ENCODE measurements at regions not wholly inside any gene's neighbourhood (a gene's known extent, or its start where the extent isn't known, plus 50 kb on each side); places are given as distances from the start of the nearest gene placed in this dataset.
"Not testable (repeated sequence)": the region's sequence is repeated elsewhere in the genome, so short reads cannot be mapped to it uniquely, and the experiment has no call there.

- no peaks in the 10 kb centered on the region for H3K27me3 ChIP-seq (ENCODE audit: insufficient read depth in 3 of 3, low read length in 2 of 3)
- no peak overlapping the region for H3K27ac ChIP-seq
- ATAC-seq (no peak), DNase-seq (no peak)
- H3K4me1 ChIP-seq, result no peaks in the 10 kb centered on the region
- no peak overlapping the region for H3K4me3 ChIP-seq
- no peak for TF ChIP-seq CTCF (IDR thresholded peaks at IDR 0.05)
- H3K9me3 ChIP-seq, result no peaks in the 10 kb centered on the region
- WGBS, 3 donors, result 83 to 89% (median 87%) methylated on average over 11 of the region's 11 CpGs
- no peaks in the 10 kb centered on the region for H3K36me3 ChIP-seq (ENCODE audit: insufficient read depth in 1 of 2, low read depth in 1 of 2)
- intact Hi-C loops (cut with DNase I), result loop anchor here in 1 of 2 donors (5.0 kb wide), 1 partner anchor 55 kb away; no protein-coding TSS in a partner anchor
Measured at GRCh38 chr20:47897461-47897860, 112.2 kb upstream of the SULF2 start.

- not testable (repeated sequence) for H3K27ac ChIP-seq; H3K36me3 ChIP-seq (ENCODE audit: insufficient read depth in 1 of 2, low read depth in 1 of 2); H3K9me3 ChIP-seq; ATAC-seq; H3K27me3 ChIP-seq (ENCODE audit: insufficient read depth in 3 of 3, low read length in 2 of 3); H3K4me1 ChIP-seq; H3K4me3 ChIP-seq; DNase-seq
- intact Hi-C loops (cut with DNase I), result loop anchor here in 1 of 2 donors (5.0 kb wide), 1 partner anchor 625 kb away; no protein-coding TSS in a partner anchor
- 30 to 77% (median 44%) methylated on average over 1 to 4 of the region's 9 CpGs for WGBS, 3 donors
Measured at GRCh38 chr20:47892681-47893080, 107.4 kb upstream of the SULF2 start.

- not testable (repeated sequence) for DNase-seq; H3K27me3 ChIP-seq (ENCODE audit: insufficient read depth in 3 of 3, low read length in 2 of 3); H3K4me1 ChIP-seq; ATAC-seq; H3K36me3 ChIP-seq (ENCODE audit: insufficient read depth in 1 of 2, low read depth in 1 of 2); H3K9me3 ChIP-seq; H3K4me3 ChIP-seq; H3K27ac ChIP-seq
- WGBS, 3 donors, result 75 to 88% (median 77%) methylated on average over 3 to 5 of the region's 5 CpGs
- intact Hi-C loops (cut with DNase I), result loop anchor here in 1 of 2 donors (5.0 kb wide), 1 partner anchor 627 kb away; no protein-coding TSS in a partner anchor
Measured at GRCh38 chr20:47890708-47891107, 105.4 kb upstream of the SULF2 start.

GRCh38 chr20:47889751-47890150 lies 104.5 kb upstream of the SULF2 start:
- H3K27me3 ChIP-seq (ENCODE audit: insufficient read depth in 3 of 3, low read length in 2 of 3); H3K36me3 ChIP-seq (ENCODE audit: insufficient read depth in 1 of 2, low read depth in 1 of 2); H3K9me3 ChIP-seq; ATAC-seq; DNase-seq; H3K4me1 ChIP-seq; H3K27ac ChIP-seq; H3K4me3 ChIP-seq: not testable (repeated sequence)
- WGBS, 3 donors, result 68 to 75% (median 73%) methylated on average over 12 of the region's 12 CpGs
- intact Hi-C loops (cut with DNase I), result loop anchor here in 1 of 2 donors (5.0 kb wide), 1 partner anchor 628 kb away; no protein-coding TSS in a partner anchor

- Histone ChIP-seq H3K27me3 (ENCODE audit: insufficient read depth in 3 of 3, low read length in 2 of 3) (peaks cover 0 to 1% (median 0%) of the 10 kb centered on the region in 3 donors), H3K4me1 (no peaks in the 10 kb centered on the region), H3K4me3 (no peak overlapping the region), H3K27ac (no peak overlapping the region), H3K36me3 (ENCODE audit: insufficient read depth in 1 of 2, low read depth in 1 of 2) (no peaks in the 10 kb centered on the region), H3K9me3 (no peaks in the 10 kb centered on the region)
- WGBS, 3 donors, result 72 to 82% (median 80%) methylated on average over 14 of the region's 14 CpGs
- no peak for DNase-seq
- intact Hi-C loops (cut with DNase I), result no loop called here
- no peak for ATAC-seq
- TF ChIP-seq CTCF (IDR thresholded peaks at IDR 0.05), result no peak
Measured at GRCh38 chr20:47888351-47888750, 103.1 kb upstream of the SULF2 start.

GRCh38 chr20:47887477-47888080 lies 102.3 kb upstream of the SULF2 start:
- WGBS, 3 donors, result 54 to 58% (median 57%) methylated on average over 10 of the region's 10 CpGs
- Histone ChIP-seq H3K4me1 (no peaks in the 10 kb centered on the region), H3K27me3 (ENCODE audit: insufficient read depth in 3 of 3, low read length in 2 of 3) (peaks cover 0 to 1% (median 0%) of the 10 kb centered on the region in 3 donors), H3K9me3 (no peaks in the 10 kb centered on the region), H3K4me3 (no peak overlapping the region), H3K36me3 (ENCODE audit: insufficient read depth in 1 of 2, low read depth in 1 of 2) (no peaks in the 10 kb centered on the region), H3K27ac (no peak overlapping the region)
- DNase-seq (no peak), ATAC-seq (no peak)
- intact Hi-C loops (cut with DNase I), result no loop called here
- no peak for TF ChIP-seq CTCF (IDR thresholded peaks at IDR 0.05)
